Thoracic aorta (tissue), 2 donors: ENCODE measurements at regions not wholly inside any gene's neighbourhood (a gene's known extent, or its start where the extent isn't known, plus 50 kb on each side); places are given as distances from the start of the nearest gene placed in this dataset.

ENCODE experiments used
- ATAC-seq: fragments of 150-250 bp; one replicate; pipeline ENCODE4 v1.8.0; 2017; ENCODE audit warnings: low read depth; ENCODE audit not compliant: insufficient number of reproducible peaks, low FRiP score
- DNase-seq: peaks from one replicate; pipeline ENCODE4 v3.0.0-alpha.2; 2020; ENCODE audit warnings: low spot score
- H3K27ac ChIP-seq, 2 donors: fragments of 200-600 bp; sonication (generic); 1 replicate in 1 of 2; 2 replicates in 1 of 2; pipeline ENCODE4 v1.5.1; 2016; ENCODE audit warnings: mild to moderate bottlenecking in 2 of 2, moderate library complexity in 2 of 2
- H3K27me3 ChIP-seq: fragments of 200-600 bp; sonication (generic); replicated peaks from 2 replicates; pipeline ENCODE4 v1.6.0; 2016; ENCODE audit warnings: mild to moderate bottlenecking; ENCODE audit not compliant: insufficient read depth
- H3K36me3 ChIP-seq: fragments of 200-600 bp; sonication (generic); one replicate; pipeline ENCODE4 v1.5.1; 2016
- H3K4me1 ChIP-seq, 2 donors: fragments of 200-600 bp; sonication (generic); 1 replicate in 1 of 2; 2 replicates in 1 of 2; pipeline versions ENCODE4 v1.5.1 to v1.6.0; 2016; ENCODE audit warnings: low read depth in 2 of 2, mild to moderate bottlenecking in 1 of 2; ENCODE audit not compliant: control insufficient read depth in 1 of 2
- H3K4me3 ChIP-seq: fragments of 200-600 bp; sonication (generic); 2 replicates; pipeline ENCODE4 v1.5.1; 2016; ENCODE audit warnings: mild to moderate bottlenecking
- H3K9me3 ChIP-seq: fragments of 200-600 bp; sonication (generic); 2 replicates; pipeline ENCODE4 v1.5.1; 2016
- TF ChIP-seq, protein P1 (sequence below): fragments of 200-600 bp; sonication (generic); IDR thresholded peaks from one replicate; pipeline ENCODE4 v1.5.1; 2019; ENCODE audit warnings: antibody characterized with exemption

DNA sequence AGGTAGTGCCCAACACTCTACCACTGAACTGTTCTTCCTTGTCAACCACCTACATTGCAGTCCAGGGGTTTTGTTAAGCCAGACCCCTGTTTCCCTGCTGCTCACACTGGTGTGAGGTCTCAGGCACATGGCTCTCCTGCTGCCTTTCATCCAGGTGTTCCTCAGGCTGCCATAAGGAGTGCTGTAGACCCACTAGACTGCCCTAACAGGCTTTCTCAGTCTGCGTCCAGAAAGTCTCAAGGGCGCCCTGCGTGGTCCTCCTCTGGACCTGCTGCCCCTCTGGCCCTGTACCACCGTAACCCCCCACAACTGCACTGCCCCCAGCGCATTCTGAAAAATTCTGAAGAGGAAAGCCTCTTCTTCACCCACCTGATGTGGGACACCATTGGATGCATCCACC lies 225.7 kb upstream of the ANKRD30A start:
- TF ChIP-seq, protein P1, sequence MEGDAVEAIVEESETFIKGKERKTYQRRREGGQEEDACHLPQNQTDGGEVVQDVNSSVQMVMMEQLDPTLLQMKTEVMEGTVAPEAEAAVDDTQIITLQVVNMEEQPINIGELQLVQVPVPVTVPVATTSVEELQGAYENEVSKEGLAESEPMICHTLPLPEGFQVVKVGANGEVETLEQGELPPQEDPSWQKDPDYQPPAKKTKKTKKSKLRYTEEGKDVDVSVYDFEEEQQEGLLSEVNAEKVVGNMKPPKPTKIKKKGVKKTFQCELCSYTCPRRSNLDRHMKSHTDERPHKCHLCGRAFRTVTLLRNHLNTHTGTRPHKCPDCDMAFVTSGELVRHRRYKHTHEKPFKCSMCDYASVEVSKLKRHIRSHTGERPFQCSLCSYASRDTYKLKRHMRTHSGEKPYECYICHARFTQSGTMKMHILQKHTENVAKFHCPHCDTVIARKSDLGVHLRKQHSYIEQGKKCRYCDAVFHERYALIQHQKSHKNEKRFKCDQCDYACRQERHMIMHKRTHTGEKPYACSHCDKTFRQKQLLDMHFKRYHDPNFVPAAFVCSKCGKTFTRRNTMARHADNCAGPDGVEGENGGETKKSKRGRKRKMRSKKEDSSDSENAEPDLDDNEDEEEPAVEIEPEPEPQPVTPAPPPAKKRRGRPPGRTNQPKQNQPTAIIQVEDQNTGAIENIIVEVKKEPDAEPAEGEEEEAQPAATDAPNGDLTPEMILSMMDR = no peak
- ATAC-seq = no peak
- Histone ChIP-seq H3K4me3 (no peak overlapping the region), H3K36me3 (no peaks in the 10 kb centered on the region), H3K27ac (no peak overlapping the region), H3K9me3 (no peaks in the 10 kb centered on the region), H3K27me3 (no peaks in the 10 kb centered on the region), H3K4me1 (no peaks in the 10 kb centered on the region)
- DNase-seq = no peak

DNA sequence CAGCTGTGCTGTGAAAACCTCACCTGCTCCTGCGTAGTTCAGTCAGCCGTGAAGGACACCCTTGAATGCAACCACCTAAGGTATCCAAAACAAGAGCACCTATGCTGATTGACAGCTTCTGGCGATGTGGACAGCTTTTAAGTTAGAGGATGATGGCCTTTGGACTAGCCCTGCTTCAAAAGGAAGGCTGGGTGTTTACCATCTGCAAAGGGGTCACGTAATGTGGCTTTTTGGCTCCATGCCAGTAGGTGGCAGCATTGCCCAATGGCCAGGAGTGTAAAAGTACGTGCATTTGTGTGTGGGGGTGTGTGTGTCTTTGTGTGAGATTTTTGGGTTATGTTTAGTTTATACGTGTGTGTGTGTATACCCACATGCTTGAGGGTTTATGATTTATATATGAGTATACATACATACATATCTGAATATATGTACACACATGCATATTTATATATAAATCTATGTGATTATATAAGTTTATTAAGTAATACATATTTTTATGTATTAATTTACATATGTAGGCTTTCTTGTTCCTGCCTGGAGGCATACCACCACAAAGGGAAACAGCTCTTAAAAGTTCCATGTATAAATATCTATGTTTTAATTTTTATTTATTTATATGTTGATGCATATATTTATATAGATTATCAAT lies 236.3 kb upstream of the ANKRD30A start:
- Histone ChIP-seq H3K27ac (no peak overlapping the region), H3K27me3 (no peaks in the 10 kb centered on the region), H3K9me3 (no peaks in the 10 kb centered on the region), H3K4me3 (no peak overlapping the region), H3K36me3 (no peaks in the 10 kb centered on the region), H3K4me1 (no peaks in the 10 kb centered on the region)
- ATAC-seq (no peak), DNase-seq (no peak)
- TF ChIP-seq, protein P1 = no peak

GRCh38 chr10:36886303-36886891 lies 239.0 kb upstream of the ANKRD30A start:
- H3K4me3 ChIP-seq = no peak overlapping the region
- H3K4me1 ChIP-seq = no peaks in the 10 kb centered on the region
- no peaks in the 10 kb centered on the region for H3K9me3 ChIP-seq
- no peaks in the 10 kb centered on the region for H3K27me3 ChIP-seq
- H3K36me3 ChIP-seq = no peaks in the 10 kb centered on the region
- no peak overlapping the region for H3K27ac ChIP-seq
- no peak for DNase-seq
- no peak for ATAC-seq
- TF ChIP-seq, protein P1 = no peak

DNA sequence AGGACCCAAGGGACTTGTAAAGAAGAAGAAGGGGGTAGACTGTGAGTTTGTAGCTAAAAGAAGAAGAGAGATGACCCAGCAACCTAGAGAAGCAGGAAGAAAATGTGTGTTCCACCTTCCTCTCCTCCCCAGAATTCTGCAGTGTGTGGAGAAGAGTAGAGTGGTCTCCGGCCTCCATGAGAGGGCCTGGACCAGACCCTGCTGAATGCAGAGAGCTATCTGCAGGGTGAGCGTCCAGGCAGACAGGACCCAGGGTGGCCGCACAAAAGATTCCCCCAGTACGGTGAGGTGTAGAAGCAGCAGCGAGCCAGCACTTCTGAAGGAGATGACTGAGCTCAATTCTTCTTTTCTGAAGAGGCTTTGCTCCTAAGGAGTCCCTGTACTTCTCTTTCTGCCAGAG lies 239.7 kb upstream of the ANKRD30A start:
- no peak for ATAC-seq

DNA sequence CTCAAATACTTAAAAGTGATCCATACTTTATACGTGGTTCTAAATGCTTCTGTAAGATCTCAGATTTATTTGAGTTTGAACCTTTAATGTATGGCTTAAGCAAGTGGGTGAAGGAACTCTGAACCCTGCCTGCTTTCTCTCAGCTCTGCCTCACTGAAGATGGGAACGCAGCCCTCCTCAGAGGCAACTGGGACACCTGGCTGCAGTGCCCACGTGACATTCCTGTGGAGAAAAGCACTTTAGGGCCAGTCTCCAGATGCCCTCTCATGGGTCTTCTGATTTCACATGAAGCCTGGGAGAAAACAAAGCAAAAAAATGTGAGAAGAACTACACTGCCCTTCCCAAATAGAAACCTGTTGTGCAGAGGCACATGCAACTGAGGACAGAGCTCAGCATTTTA lies 242.6 kb upstream of the ANKRD30A start:
- TF ChIP-seq, protein P1 = no peak
- ATAC-seq (no peak), DNase-seq (no peak)
- no peak overlapping the region for H3K27ac ChIP-seq
- no peaks in the 10 kb centered on the region for H3K36me3 ChIP-seq
- H3K4me1 ChIP-seq = no peaks in the 10 kb centered on the region
- H3K27me3 ChIP-seq = no peaks in the 10 kb centered on the region
- no peak overlapping the region for H3K4me3 ChIP-seq
- H3K9me3 ChIP-seq = no peaks in the 10 kb centered on the region

More for the DNA sequence above, 239.7 kb upstream of the ANKRD30A start:
- H3K36me3 ChIP-seq = no peaks in the 10 kb centered on the region
- H3K27me3 ChIP-seq = no peaks in the 10 kb centered on the region
- H3K27ac ChIP-seq = no peak overlapping the region
- no peak overlapping the region for H3K4me3 ChIP-seq
- TF ChIP-seq, protein P1 = no peak
- no peaks in the 10 kb centered on the region for H3K4me1 ChIP-seq
- DNase-seq = no peak
- no peaks in the 10 kb centered on the region for H3K9me3 ChIP-seq
